Ascending aorta (tissue), 2 donors: ENCODE measurements at regions not wholly inside any gene's neighbourhood (a gene's known extent, or its start where the extent isn't known, plus 50 kb on each side); places are given as distances from the start of the nearest gene placed in this dataset.

ENCODE experiments used
- DNase-seq, 2 donors: peaks; one replicate each; pipeline ENCODE4 v3.0.0-alpha.2; 2019; ENCODE audit warnings: low spot score in 2 of 2
- H3K27ac ChIP-seq, 2 donors: fragments of 200-600 bp; sonication (generic); one replicate each; pipeline ENCODE4 v1.5.1; 2016 to 2017; ENCODE audit warnings: mild to moderate bottlenecking in 1 of 2
- H3K27me3 ChIP-seq: fragments of 200-600 bp; sonication (generic); one replicate; pipeline ENCODE4 v1.5.1; 2017
- H3K36me3 ChIP-seq, 2 donors: fragments of 200-600 bp; sonication (generic); one replicate each; pipeline ENCODE4 v1.5.1; 2016
- H3K4me1 ChIP-seq, 2 donors: fragments of 200-600 bp; sonication (generic); one replicate each; pipeline ENCODE4 v1.5.1; 2016 to 2017; ENCODE audit warnings: mild to moderate bottlenecking in 1 of 2
- H3K4me3 ChIP-seq, 2 donors: fragments of 200-600 bp; sonication (generic); one replicate each; pipeline ENCODE4 v1.5.1; 2016 to 2017; ENCODE audit warnings: mild to moderate bottlenecking in 1 of 2
- H3K9me3 ChIP-seq, 2 donors: fragments of 200-600 bp; sonication (generic); one replicate each; pipeline ENCODE4 v1.5.1; 2016
- CTCF ChIP-seq, 3 experiments: fragments of 200-600 bp in 2 of 3; fragments of 450-650 bp in 1 of 3; sonication (generic) in 2 of 3; IDR thresholded peaks; one replicate each; pipeline ENCODE4 v1.5.1; 2016 to 2019; ENCODE audit warnings: antibody characterized with exemption in 3 of 3, mild to moderate bottlenecking in 1 of 3, moderate library complexity in 1 of 3
- intact Hi-C: fragments of 100-400 bp; cut with DNase I; formaldehyde crosslinking; loops from one replicate; pipeline ENCODE4 v1.15.1; 2023

GRCh38 chr12:105610459-105610858 lies 280.0 kb downstream of the C12orf75 start:
- no peaks in the 10 kb centered on the region for H3K27me3 ChIP-seq
- no peak for TF ChIP-seq CTCF (IDR thresholded peaks at IDR 0.05)
- no peak overlapping the region for H3K4me3 ChIP-seq
- DNase-seq: no peak
- no peaks in the 10 kb centered on the region for H3K9me3 ChIP-seq
- intact Hi-C loops: no loop called here
- no peak overlapping the region for H3K27ac ChIP-seq
- H3K4me1 ChIP-seq: no peaks in the 10 kb centered on the region
- H3K36me3 ChIP-seq: no peaks in the 10 kb centered on the region

- DNase-seq: no peak
- H3K4me1 ChIP-seq: no peaks in the 10 kb centered on the region
- intact Hi-C loops: no loop called here
- no peaks in the 10 kb centered on the region for H3K9me3 ChIP-seq
- no peak overlapping the region for H3K27ac ChIP-seq
- TF ChIP-seq CTCF (IDR thresholded peaks at IDR 0.05): no peak
- H3K4me3 ChIP-seq: no peak overlapping the region
- no peaks in the 10 kb centered on the region for H3K36me3 ChIP-seq
- H3K27me3 ChIP-seq: no peaks in the 10 kb centered on the region
Measured at GRCh38 chr12:105611340-105611739, 280.8 kb downstream of the C12orf75 start.

GRCh38 chr12:105613269-105613668 lies 282.8 kb downstream of the C12orf75 start:
- H3K4me3 ChIP-seq: no peak overlapping the region
- H3K36me3 ChIP-seq: no peaks in the 10 kb centered on the region
- intact Hi-C loops: no loop called here
- no peaks in the 10 kb centered on the region for H3K4me1 ChIP-seq
- no peaks in the 10 kb centered on the region for H3K27me3 ChIP-seq
- DNase-seq: no peak
- TF ChIP-seq CTCF (IDR thresholded peaks at IDR 0.05): no peak
- no peak overlapping the region for H3K27ac ChIP-seq
- no peaks in the 10 kb centered on the region for H3K9me3 ChIP-seq

- no peak for TF ChIP-seq CTCF (IDR thresholded peaks at IDR 0.05)
- H3K36me3 ChIP-seq: no peaks in the 10 kb centered on the region
- intact Hi-C loops: no loop called here
- no peak overlapping the region for H3K27ac ChIP-seq
- DNase-seq: no peak
- no peak overlapping the region for H3K4me3 ChIP-seq
- H3K9me3 ChIP-seq: no peaks in the 10 kb centered on the region
- H3K4me1 ChIP-seq: no peaks in the 10 kb centered on the region
- H3K27me3 ChIP-seq: no peaks in the 10 kb centered on the region
Measured at GRCh38 chr12:105613887-105614286, 283.4 kb downstream of the C12orf75 start.

- TF ChIP-seq CTCF (IDR thresholded peaks at IDR 0.05): no peak
- intact Hi-C loops: no loop called here
- Histone ChIP-seq H3K4me3 (no peak overlapping the region), H3K9me3 (no peaks in the 10 kb centered on the region), H3K4me1 (no peaks in the 10 kb centered on the region), H3K27ac (no peak overlapping the region), H3K27me3 (no peaks in the 10 kb centered on the region), H3K36me3 (no peaks in the 10 kb centered on the region)
- no peak for DNase-seq
Measured at GRCh38 chr12:105616971-105617540, 286.6 kb downstream of the C12orf75 start.

GRCh38 chr12:105622220-105622619 lies 291.7 kb downstream of the C12orf75 start:
- H3K36me3 ChIP-seq: no peaks in the 10 kb centered on the region
- H3K4me3 ChIP-seq: no peak overlapping the region
- no peaks in the 10 kb centered on the region for H3K9me3 ChIP-seq
- H3K4me1 ChIP-seq: no peaks in the 10 kb centered on the region
- TF ChIP-seq CTCF (IDR thresholded peaks at IDR 0.05): no peak
- H3K27me3 ChIP-seq: no peaks in the 10 kb centered on the region
- no peak overlapping the region for H3K27ac ChIP-seq
- intact Hi-C loops: no loop called here
- DNase-seq: no peak
